Heart left ventricle (tissue), 16 donors: ENCODE measurements at regions not wholly inside any gene's neighbourhood (a gene's known extent, or its start where the extent isn't known, plus 50 kb on each side); places are given as distances from the start of the nearest gene placed in this dataset.

Experiments
- ATAC-seq, 4 donors: fragments of 200-7000 bp; cut with Tn5 transposase; one replicate each; pipeline ENCODE4 v1.9.1; 2020 to 2022; ENCODE audit warnings: moderate library complexity in 4 of 4, mild to moderate bottlenecking in 3 of 4, moderate number of reproducible peaks in 1 of 4
- DNase-seq, 5 donors: peaks; one replicate each; pipeline ENCODE4 v3.0.0-alpha.2; 2020
- H3K27ac ChIP-seq, 12 donors: fragments of 200-600 bp; sonication (generic) in 4 of 12; one replicate each; pipeline versions ENCODE4 v1.5.0 to v1.8.0; 2016 to 2022; ENCODE audit warnings: mild to moderate bottlenecking in 2 of 12
- H3K27me3 ChIP-seq, 9 donors: fragments of 200-600 bp; sonication (generic) in 2 of 9; one replicate each; pipeline versions ENCODE4 v1.5.1 to v1.8.0; 2016 to 2022; ENCODE audit warnings: mild to moderate bottlenecking in 3 of 9
- H3K36me3 ChIP-seq, 9 donors: fragments of 200-600 bp; sonication (generic) in 2 of 9; one replicate each; pipeline versions ENCODE4 v1.5.0 to v1.8.0; 2018 to 2022; ENCODE audit warnings: mild to moderate bottlenecking in 2 of 9
- H3K4me1 ChIP-seq, 12 donors: fragments of 200-600 bp; sonication (generic) in 4 of 12; one replicate each; pipeline versions ENCODE4 v1.5.0 to v1.8.0; 2016 to 2022; ENCODE audit warnings: mild to moderate bottlenecking in 3 of 12
- H3K4me3 ChIP-seq, 12 donors: fragments of 200-600 bp; sonication (generic) in 4 of 12; one replicate each; pipeline versions ENCODE4 v1.5.0 to v1.8.0; 2017 to 2022; ENCODE audit warnings: mild to moderate bottlenecking in 9 of 12, moderate library complexity in 4 of 12
- H3K9me3 ChIP-seq, 12 donors: fragments of 200-600 bp; sonication (generic) in 4 of 12; one replicate each; pipeline versions ENCODE4 v1.5.0 to v1.8.0; 2016 to 2022; ENCODE audit warnings: mild to moderate bottlenecking in 1 of 12
- POLR2A ChIP-seq, 2 donors: fragments of 450-650 bp; IDR thresholded peaks; one replicate each; pipeline ENCODE4 v1.6.1; 2017; ENCODE audit warnings: antibody characterized with exemption in 2 of 2, mild to moderate bottlenecking in 2 of 2, moderate library complexity in 2 of 2
- WGBS, 4 donors: extraction: QIAGEN DNeasy Blood & Tissue Kit in 2 of 4; methylation state at CpG; one replicate each; pipeline versions ENCODE4 v1.1.5 to v1.1.7; 2013 to 2018; 5-methylcytosine and 5-hydroxymethylcytosine counted together
- intact Hi-C, 10 donors: fragments of 100-400 bp; cut with DNase I; formaldehyde crosslinking; loops; one replicate each; pipeline versions ENCODE4 v1.11.1 to v1.14.2; 2022
- TF ChIP-seq, protein P1 (sequence below), 12 donors: fragments of 200-600 bp; sonication (generic) in 4 of 12; IDR thresholded peaks; one replicate each; pipeline versions ENCODE4 v1.5.0 to v1.8.0; 2018 to 2022; ENCODE audit warnings: antibody characterized with exemption in 12 of 12, mild to moderate bottlenecking in 5 of 12
- donor health status: ischemic (EF 13 %, LVEDD 7.1; RV severe dilation, severe dysfunction).
- donor health status: healthy with polysubstance abuse.
- donor health status: DM: no; HTN: yes; CAD: no.
- donor health status: DM: no; HTN: no; CAD: no.
- donor health status: ischemic (EF 25% LVEDD 6.9; RV normal size, moderate dysfunction).
- donor health status: ischemic (EF 25% LVEDD 5.7; RV mildly dilated, moderate dysfunction).
- donor health status: healthy.
- donor health status: DM: yes; HTN: yes; CAD: no.
- donor health status: ischemic (EF 35%, LVEDD 5.7; RV mildly dilated, moderate dysfunction).
- donor health status: nonischemic (EF 11% LVEDD 7.7; RV severe dilation, severe dysfunction).
- donor health status: DM: yes; HTN: yes; CAD: no.
- donor health status: PGD.
- donor health status: ischemic (EF 29% LVEDD 5.4; RV normal size, mild dysfunction).
- donor health status: nonischemic (EF 23%, LVEDD 6.1; RV moderate dilation, normal function).

DNA sequence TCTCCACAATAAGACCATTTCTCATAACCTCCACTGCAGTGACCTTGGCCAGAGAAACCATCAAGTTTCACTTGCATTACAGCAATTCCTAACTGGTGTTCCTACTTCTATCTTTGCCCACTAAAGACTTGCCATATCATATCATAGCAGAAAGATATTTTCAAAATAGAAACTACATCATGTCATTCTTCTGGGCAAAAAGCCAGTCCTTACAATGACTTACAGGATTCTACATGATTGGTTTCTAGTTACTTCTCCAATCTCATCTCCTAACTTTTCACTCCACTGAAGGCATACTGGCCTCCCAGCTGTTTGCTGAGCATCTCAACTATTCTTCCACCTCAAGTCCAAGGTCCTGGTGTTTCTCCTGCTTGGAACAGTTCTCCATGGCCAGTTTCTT, 151.4 kb downstream of the HNMT start:
- ATAC-seq (no peak), DNase-seq (no peak)
- Histone ChIP-seq H3K9me3 (peaks cover 0 to 11% (median 0%) of the 10 kb centered on the region in 12 donors), H3K27me3 (no peaks in the 10 kb centered on the region), H3K4me1 (no peaks in the 10 kb centered on the region), H3K36me3 (no peaks in the 10 kb centered on the region), H3K27ac (no peak overlapping the region), H3K4me3 (no peak overlapping the region)
- no peak for TF ChIP-seq POLR2A (IDR thresholded peaks at IDR 0.05)
- TF ChIP-seq, protein P1, sequence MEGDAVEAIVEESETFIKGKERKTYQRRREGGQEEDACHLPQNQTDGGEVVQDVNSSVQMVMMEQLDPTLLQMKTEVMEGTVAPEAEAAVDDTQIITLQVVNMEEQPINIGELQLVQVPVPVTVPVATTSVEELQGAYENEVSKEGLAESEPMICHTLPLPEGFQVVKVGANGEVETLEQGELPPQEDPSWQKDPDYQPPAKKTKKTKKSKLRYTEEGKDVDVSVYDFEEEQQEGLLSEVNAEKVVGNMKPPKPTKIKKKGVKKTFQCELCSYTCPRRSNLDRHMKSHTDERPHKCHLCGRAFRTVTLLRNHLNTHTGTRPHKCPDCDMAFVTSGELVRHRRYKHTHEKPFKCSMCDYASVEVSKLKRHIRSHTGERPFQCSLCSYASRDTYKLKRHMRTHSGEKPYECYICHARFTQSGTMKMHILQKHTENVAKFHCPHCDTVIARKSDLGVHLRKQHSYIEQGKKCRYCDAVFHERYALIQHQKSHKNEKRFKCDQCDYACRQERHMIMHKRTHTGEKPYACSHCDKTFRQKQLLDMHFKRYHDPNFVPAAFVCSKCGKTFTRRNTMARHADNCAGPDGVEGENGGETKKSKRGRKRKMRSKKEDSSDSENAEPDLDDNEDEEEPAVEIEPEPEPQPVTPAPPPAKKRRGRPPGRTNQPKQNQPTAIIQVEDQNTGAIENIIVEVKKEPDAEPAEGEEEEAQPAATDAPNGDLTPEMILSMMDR (IDR thresholded peaks at IDR 0.05), result no peak
- intact Hi-C loops, result no loop called here

DNA sequence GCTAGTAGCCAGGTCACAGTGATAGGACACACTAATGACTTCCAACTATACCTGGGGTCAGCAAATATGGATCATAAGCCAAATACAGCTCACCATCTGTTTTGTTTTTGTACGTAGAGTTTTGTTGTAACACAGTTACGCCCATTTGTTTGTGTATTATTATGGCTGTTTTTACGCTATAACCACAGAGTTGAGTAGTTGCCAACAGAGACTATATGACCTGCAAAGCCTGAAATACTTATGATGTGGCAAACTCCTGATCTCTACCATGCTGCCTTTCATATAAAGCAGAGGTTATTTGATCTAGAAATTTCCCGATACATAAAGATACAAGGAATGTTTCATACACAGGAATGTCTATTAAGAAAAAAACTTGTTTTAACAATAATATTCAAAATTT, 152.2 kb downstream of the HNMT start:
- H3K4me1 ChIP-seq, result no peaks in the 10 kb centered on the region
- WGBS, 4 donors, result 92 to 98% (median 96%) methylated on average over 4 of the region's 4 CpGs
- ATAC-seq, result no peak
- intact Hi-C loops, result no loop called here
- H3K4me3 ChIP-seq, result no peak overlapping the region
- no peak for DNase-seq
- no peaks in the 10 kb centered on the region for H3K27me3 ChIP-seq
- TF ChIP-seq, protein P1 (IDR thresholded peaks at IDR 0.05), result no peak
- TF ChIP-seq POLR2A (IDR thresholded peaks at IDR 0.05), result no peak
- H3K36me3 ChIP-seq, result no peaks in the 10 kb centered on the region
- H3K9me3 ChIP-seq, result peaks cover 0 to 11% (median 0%) of the 10 kb centered on the region in 12 donors
- H3K27ac ChIP-seq, result no peak overlapping the region

DNA sequence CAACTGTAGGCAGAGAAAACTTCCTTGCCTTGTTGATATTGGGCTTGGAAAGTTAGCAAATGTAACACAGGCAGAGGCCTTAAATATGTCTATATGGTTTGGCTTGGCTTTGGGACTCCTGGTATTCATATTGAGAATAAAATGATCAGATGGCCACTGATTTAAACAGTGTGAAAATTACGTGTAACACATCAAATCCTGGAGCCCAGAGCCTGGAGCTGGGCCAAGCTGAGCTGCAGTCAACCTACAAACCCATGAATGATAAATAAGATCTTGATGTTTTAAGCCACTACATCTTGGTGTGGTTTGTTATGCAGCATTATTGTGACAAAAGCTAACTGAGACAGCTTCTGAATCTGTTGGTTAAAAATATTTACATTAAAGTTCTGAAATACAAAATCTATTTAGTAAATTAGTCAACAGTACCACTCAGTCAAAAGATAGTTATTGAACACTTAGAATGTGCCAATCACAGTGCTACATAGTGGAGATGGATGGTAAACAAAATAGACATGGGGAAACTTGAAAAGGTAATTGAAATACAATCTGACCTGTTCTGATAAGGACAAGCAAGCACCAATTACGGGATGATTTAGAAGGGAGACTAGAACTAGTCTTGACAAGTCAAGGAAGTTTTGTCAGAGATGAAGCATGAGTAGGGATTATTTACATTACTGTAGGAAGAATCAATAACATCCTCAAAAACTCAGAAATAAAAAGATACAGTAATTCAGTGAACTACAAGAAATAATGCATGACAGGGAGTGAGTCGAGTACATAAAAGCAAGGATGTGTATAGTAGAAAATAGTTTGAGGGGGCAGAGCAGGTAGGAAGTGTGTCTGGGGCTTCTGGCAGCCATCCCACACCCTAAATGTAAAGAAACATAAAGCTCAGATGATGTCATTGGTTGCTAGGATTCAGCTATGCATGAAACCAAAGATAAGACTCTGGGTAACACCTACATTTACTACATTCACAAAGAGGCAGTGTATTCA, 157.7 kb downstream of the HNMT start:
- Histone ChIP-seq H3K27ac (no peak overlapping the region), H3K9me3 (peaks cover 0 to 4% (median 0%) of the 10 kb centered on the region in 12 donors), H3K4me3 (no peak overlapping the region), H3K27me3 (no peaks in the 10 kb centered on the region), H3K4me1 (no peaks in the 10 kb centered on the region), H3K36me3 (no peaks in the 10 kb centered on the region)
- no peak for ATAC-seq
- WGBS, 4 donors, result 69 to 70% (median 69%) methylated on average over 3 of the region's 3 CpGs
- no peak for DNase-seq
- intact Hi-C loops, result no loop called here
- TF ChIP-seq POLR2A (IDR thresholded peaks at IDR 0.05), result no peak
- TF ChIP-seq, protein P1 (IDR thresholded peaks at IDR 0.05), result no peak

DNA sequence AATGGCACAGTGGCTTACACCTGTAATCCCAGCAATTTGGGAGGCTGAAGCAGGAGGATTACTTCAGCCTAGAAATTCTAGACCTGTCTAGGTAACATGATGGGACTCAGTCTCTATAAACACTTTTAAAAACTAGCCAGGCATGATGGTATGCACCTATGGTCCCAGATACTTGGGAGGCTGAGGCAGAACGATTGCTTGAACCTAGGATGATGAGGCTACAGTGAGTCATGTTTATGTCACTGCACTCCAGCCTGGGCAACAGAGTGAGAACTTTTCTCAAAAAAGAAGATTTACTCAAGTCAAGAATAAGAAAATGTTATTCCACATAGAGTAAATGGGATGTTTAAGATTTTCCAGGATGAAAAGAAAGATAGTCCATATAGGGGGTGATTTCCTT, 158.6 kb downstream of the HNMT start:
- H3K9me3 ChIP-seq, result peaks cover 0 to 4% (median 0%) of the 10 kb centered on the region in 12 donors
- H3K27ac ChIP-seq, result no peak overlapping the region
- DNase-seq (no peak), ATAC-seq (no peak)
- no peak overlapping the region for H3K4me3 ChIP-seq
- intact Hi-C loops, result no loop called here
- H3K27me3 ChIP-seq, result no peaks in the 10 kb centered on the region
- H3K36me3 ChIP-seq, result no peaks in the 10 kb centered on the region
- no peak for TF ChIP-seq POLR2A (IDR thresholded peaks at IDR 0.05)
- TF ChIP-seq, protein P1 (IDR thresholded peaks at IDR 0.05), result no peak
- 75 to 81% (median 78%) methylated on average over 1 of the region's 1 CpG for WGBS, 4 donors
- H3K4me1 ChIP-seq, result no peaks in the 10 kb centered on the region
